ENCODE measurements at regions not wholly inside any gene's neighbourhood (a gene's known extent, or its start where the extent isn't known, plus 50 kb on each side); places are given as distances from the start of the nearest gene placed in this dataset.

- TF ChIP-seq EZH2 (IDR thresholded peaks at IDR 0.05; ENCODE audit: borderline replicate concordance), result no peak
- TF ChIP-seq CTCF (IDR thresholded peaks at IDR 0.05; ENCODE audit: poor library complexity), result no peak
- TF ChIP-seq EZH2phosphoT487 (IDR thresholded peaks at IDR 0.05; ENCODE audit: low read depth, severe bottlenecking, unreplicated experiment), result no peak
- Histone ChIP-seq H3K79me2 (no peaks in the 10 kb centered on the region), H3K9me3 (ENCODE audit: low read depth) (no peaks in the 10 kb centered on the region), H4K20me1 (ENCODE audit: insufficient read depth, poor library complexity, severe bottlenecking) (no peaks in the 10 kb centered on the region), H3K27ac (peak overlapping the region; percentile 57), H3K9me2 (replicated peaks; ENCODE audit: insufficient read depth) (no peaks in the 10 kb centered on the region), H3K4me2 (peak overlapping the region; percentile 53), H3K4me1 (ENCODE audit: insufficient read depth) (peaks cover 39% of the 10 kb centered on the region), H3K4me3 (no peak overlapping the region), H3K36me3 (replicated peaks; ENCODE audit: insufficient read depth, low read depth) (no peaks in the 10 kb centered on the region), H3K27me3 (no peaks in the 10 kb centered on the region), H2AFZ (no peak overlapping the region)
- DNase-seq (ENCODE audit: low spot score), result peak; percentile 13
- WGBS (ENCODE audit: low lambda C conversion rate, missing lambda C conversion rate), result 26% methylated on average over 7 of the region's 7 CpGs
These were observed 332.4 kb upstream of the PRICKLE1 start for GRCh38 chr12:42921741-42922504.

- DNase-seq (ENCODE audit: low spot score), result no peak
- no peaks in the 10 kb centered on the region for H3K9me2 ChIP-seq (replicated peaks; ENCODE audit: insufficient read depth)
- 76% methylated on average over 1 of the region's 1 CpG for WGBS (ENCODE audit: low lambda C conversion rate, missing lambda C conversion rate)
- H4K20me1 ChIP-seq (ENCODE audit: insufficient read depth, poor library complexity, severe bottlenecking), result no peaks in the 10 kb centered on the region
- no peaks in the 10 kb centered on the region for H3K27me3 ChIP-seq
- no peaks in the 10 kb centered on the region for H3K9me3 ChIP-seq (ENCODE audit: low read depth)
- H3K4me2 ChIP-seq, result no peak overlapping the region
- H3K27ac ChIP-seq, result no peak overlapping the region
- H3K4me3 ChIP-seq, result no peak overlapping the region
- H3K79me2 ChIP-seq, result no peaks in the 10 kb centered on the region
- H3K4me1 ChIP-seq (ENCODE audit: insufficient read depth), result peaks cover 55% of the 10 kb centered on the region
- H3K36me3 ChIP-seq (replicated peaks; ENCODE audit: insufficient read depth, low read depth), result no peaks in the 10 kb centered on the region
- no peak for TF ChIP-seq EZH2 (IDR thresholded peaks at IDR 0.05; ENCODE audit: borderline replicate concordance)
- no peak for TF ChIP-seq CTCF (IDR thresholded peaks at IDR 0.05; ENCODE audit: poor library complexity)
- TF ChIP-seq EZH2phosphoT487 (IDR thresholded peaks at IDR 0.05; ENCODE audit: low read depth, severe bottlenecking, unreplicated experiment), result no peak
- no peak overlapping the region for H2AFZ ChIP-seq
These were observed 330.1 kb upstream of the PRICKLE1 start for GRCh38 chr12:42919691-42920090.

- Histone ChIP-seq H3K36me3 (replicated peaks; ENCODE audit: insufficient read depth, low read depth) (no peaks in the 10 kb centered on the region), H3K4me1 (ENCODE audit: insufficient read depth) (peaks cover 46% of the 10 kb centered on the region), H3K27ac (peak overlapping the region; percentile 1), H3K9me3 (ENCODE audit: low read depth) (no peaks in the 10 kb centered on the region), H3K4me2 (no peak overlapping the region), H4K20me1 (ENCODE audit: insufficient read depth, poor library complexity, severe bottlenecking) (no peaks in the 10 kb centered on the region), H3K27me3 (no peaks in the 10 kb centered on the region), H3K4me3 (no peak overlapping the region), H3K79me2 (no peaks in the 10 kb centered on the region), H3K9me2 (replicated peaks; ENCODE audit: insufficient read depth) (no peaks in the 10 kb centered on the region), H2AFZ (no peak overlapping the region)
- 58% methylated on average over 3 of the region's 3 CpGs for WGBS (ENCODE audit: low lambda C conversion rate, missing lambda C conversion rate)
- TF ChIP-seq CTCF (IDR thresholded peaks at IDR 0.05; ENCODE audit: poor library complexity), result no peak
- no peak for TF ChIP-seq EZH2phosphoT487 (IDR thresholded peaks at IDR 0.05; ENCODE audit: low read depth, severe bottlenecking, unreplicated experiment)
- TF ChIP-seq EZH2 (IDR thresholded peaks at IDR 0.05; ENCODE audit: borderline replicate concordance), result no peak
- DNase-seq (ENCODE audit: low spot score), result peak; percentile 17
These were observed 328.9 kb upstream of the PRICKLE1 start for GRCh38 chr12:42918443-42918842.
